H9 (cell line): ENCODE measurements at regions not wholly inside any gene's neighbourhood (a gene's known extent, or its start where the extent isn't known, plus 50 kb on each side); places are given as distances from the start of the nearest gene placed in this dataset.

Experiments
- DNase-seq: peaks from one replicate; pipeline ENCODE4 v3.0.0-alpha.2; 2017
- H2AFZ ChIP-seq: one replicate; pipeline ENCODE4 v1.6.1; 2013; ENCODE audit warnings: mild to moderate bottlenecking, low read length, control low read depth, moderate library complexity
- H2AK5ac ChIP-seq: 2 replicates; pipeline ENCODE4 v1.6.1; 2013; ENCODE audit warnings: low read length, control low read depth, mixed read lengths; ENCODE audit not compliant: insufficient read length
- H2BK120ac ChIP-seq: one replicate; pipeline ENCODE4 v1.6.1; 2013; ENCODE audit warnings: low read depth, mild to moderate bottlenecking, low read length, control low read depth, inconsistent platforms; ENCODE audit not compliant: poor library complexity, severe bottlenecking
- H2BK12ac ChIP-seq: 2 replicates; pipeline ENCODE4 v1.6.1; 2013; ENCODE audit warnings: low read length, control low read depth, mixed read lengths, low read depth; ENCODE audit not compliant: insufficient read length
- H2BK15ac ChIP-seq: 2 replicates; pipeline ENCODE4 v1.6.1; 2013; ENCODE audit warnings: low read depth, low read length, control low read depth
- H2BK20ac ChIP-seq: one replicate; pipeline ENCODE4 v1.6.1; 2013; ENCODE audit warnings: low read depth, mild to moderate bottlenecking, low read length, control low read depth, inconsistent platforms; ENCODE audit not compliant: poor library complexity, severe bottlenecking
- H2BK5ac ChIP-seq: 2 replicates; pipeline ENCODE4 v1.6.1; 2013; ENCODE audit warnings: low read length, control low read depth, mixed read lengths; ENCODE audit not compliant: insufficient read length
- H3K14ac ChIP-seq: 2 replicates; pipeline ENCODE4 v1.6.1; 2013; ENCODE audit warnings: low read length, control low read depth; ENCODE audit not compliant: insufficient read depth
- H3K18ac ChIP-seq: 2 replicates; pipeline ENCODE4 v1.6.1; 2013; ENCODE audit warnings: low read depth, mild to moderate bottlenecking, mixed read lengths, low read length, control low read depth; ENCODE audit not compliant: insufficient read length
- H3K23ac ChIP-seq: 2 replicates; pipeline ENCODE4 v1.6.1; 2013; ENCODE audit warnings: low read length, control low read depth, mixed read lengths, low read depth; ENCODE audit not compliant: insufficient read length
- H3K23me2 ChIP-seq: 2 replicates; pipeline ENCODE4 v1.6.1; 2013; ENCODE audit warnings: low read depth, mild to moderate bottlenecking, mixed read lengths, low read length, control low read depth; ENCODE audit not compliant: insufficient read length, poor library complexity, severe bottlenecking
- H3K27ac ChIP-seq: 2 replicates; pipeline ENCODE4 v1.5.1; 2013; ENCODE audit warnings: low read length, control low read depth, mixed read lengths, low read depth; ENCODE audit not compliant: insufficient read length
- H3K27me3 ChIP-seq: 2 replicates; pipeline ENCODE4 v1.6.1; 2013; ENCODE audit warnings: low read length, control low read depth, inconsistent platforms; ENCODE audit not compliant: insufficient read depth
- H3K4ac ChIP-seq: 2 replicates; pipeline ENCODE4 v1.6.1; 2013; ENCODE audit warnings: low read depth, mild to moderate bottlenecking, control low read depth, inconsistent platforms, low read length, moderate library complexity
- H3K4me1 ChIP-seq: 2 replicates; pipeline ENCODE4 v1.6.1; 2013; ENCODE audit warnings: low read length, control low read depth, inconsistent platforms; ENCODE audit not compliant: insufficient read depth
- H3K4me2 ChIP-seq: 2 replicates; pipeline ENCODE4 v1.6.1; 2013; ENCODE audit warnings: low read length, control low read depth, mixed read lengths; ENCODE audit not compliant: insufficient read length, insufficient read depth
- H3K56ac ChIP-seq: 2 replicates; pipeline ENCODE4 v1.6.1; 2013; ENCODE audit warnings: low read depth, mild to moderate bottlenecking, mixed read lengths, low read length, control low read depth; ENCODE audit not compliant: insufficient read length
- H3K79me1 ChIP-seq: 2 replicates; pipeline ENCODE4 v1.6.1; 2013; ENCODE audit warnings: low read depth, mild to moderate bottlenecking, moderate library complexity, low read length, control low read depth, inconsistent platforms; ENCODE audit not compliant: insufficient read depth, poor library complexity, severe bottlenecking
- H3K79me2 ChIP-seq: 2 replicates; pipeline ENCODE4 v1.6.1; 2013; ENCODE audit warnings: low read length, control low read depth, inconsistent platforms; ENCODE audit not compliant: insufficient read depth
- H3K9ac ChIP-seq: 2 replicates; pipeline ENCODE4 v1.6.1; 2013; ENCODE audit warnings: low read length, control low read depth, mixed read lengths; ENCODE audit not compliant: insufficient read length; ENCODE audit errors: extremely low read depth
- H3K9me3 ChIP-seq: one replicate; pipeline ENCODE4 v1.6.1; 2013; ENCODE audit warnings: low read depth, low read length, inconsistent platforms; ENCODE audit not compliant: control insufficient read depth
- H3T11ph ChIP-seq: one replicate; pipeline ENCODE4 v1.6.1; 2013; ENCODE audit warnings: mild to moderate bottlenecking, low read length, control low read depth, inconsistent platforms
- H4K20me1 ChIP-seq: one replicate; pipeline ENCODE4 v1.6.1; 2013; ENCODE audit not compliant: control insufficient read depth, insufficient read length, insufficient read depth
- H4K5ac ChIP-seq: 2 replicates; pipeline ENCODE4 v1.6.1; 2013; ENCODE audit warnings: low read depth, mild to moderate bottlenecking, mixed read lengths, low read length, control low read depth; ENCODE audit not compliant: insufficient read length
- H4K8ac ChIP-seq: replicated peaks from 2 replicates; pipeline ENCODE4 v1.6.1; 2013; ENCODE audit warnings: low read length, control low read depth, mixed read lengths, low read depth; ENCODE audit not compliant: insufficient read length
- H4K91ac ChIP-seq: 2 replicates; pipeline ENCODE4 v1.6.1; 2013; ENCODE audit warnings: low read depth, mild to moderate bottlenecking, moderate library complexity, mixed read lengths, low read length, control low read depth; ENCODE audit not compliant: insufficient read length
- H3K27ac Mint-ChIP-seq, 3 experiments: 2 replicates in 2 of 3; 3 replicates in 1 of 3; pipeline ENCODE4 v1.8.0; 2020 to 2021; ENCODE audit warnings: mixed read lengths in 3 of 3, mild to moderate bottlenecking in 1 of 3, moderate library complexity in 1 of 3
- H3K27me3 Mint-ChIP-seq: 2 replicates; pipeline ENCODE4 v1.8.0; 2021; ENCODE audit warnings: low read depth, mild to moderate bottlenecking, moderate library complexity, mixed read lengths
- H3K36me3 Mint-ChIP-seq, 3 experiments: 2 replicates in 2 of 3; 3 replicates in 1 of 3; pipeline ENCODE4 v1.8.0; 2020 to 2021; ENCODE audit warnings: low read depth in 3 of 3, mixed read lengths in 3 of 3; ENCODE audit not compliant: insufficient read depth in 1 of 3
- H3K4me1 Mint-ChIP-seq, 2 experiments: 2 replicates each; pipeline ENCODE4 v1.8.0; 2020; ENCODE audit warnings: mixed read lengths in 2 of 2
- H3K4me3 Mint-ChIP-seq, 2 experiments: 2 replicates in 1 of 2; 3 replicates in 1 of 2; pipeline ENCODE4 v1.8.0; 2020 to 2021; ENCODE audit warnings: mild to moderate bottlenecking in 2 of 2, mixed read lengths in 2 of 2, moderate library complexity in 1 of 2
- H3K9me3 Mint-ChIP-seq, 2 experiments: 2 replicates in 1 of 2; 3 replicates in 1 of 2; pipeline ENCODE4 v1.8.0; 2020; ENCODE audit warnings: mild to moderate bottlenecking in 2 of 2, mixed read lengths in 2 of 2, moderate library complexity in 1 of 2
- CTCF ChIP-seq: fragments of 200-600 bp; sonication (generic); conservative IDR thresholded peaks from 3 replicates; pipeline ENCODE4 v1.8.0; 2021; ENCODE audit warnings: antibody characterized with exemption, mild to moderate bottlenecking
- WGBS: extraction: QIAGEN DNeasy Blood & Tissue Kit; methylation state at CpG from one replicate; pipeline ENCODE4 v1.1.7; 2013; ENCODE audit warnings: missing lambda C conversion rate, low lambda C conversion rate, mixed read lengths; ENCODE audit not compliant: insufficient read length; ENCODE audit errors: extremely low coverage; 5-methylcytosine and 5-hydroxymethylcytosine counted together

- Histone ChIP-seq H3K23me2 (no peaks in the 10 kb centered on the region), H2BK20ac (no peak overlapping the region), H3K4me2 (no peak overlapping the region), H4K91ac (no peak overlapping the region), H3K56ac (no peak overlapping the region), H4K8ac (no peak overlapping the region), H3K4ac (no peak overlapping the region), H3K14ac (no peak overlapping the region), H3K27me3 (no peaks in the 10 kb centered on the region), H3K79me1 (no peaks in the 10 kb centered on the region), H3K23ac (no peak overlapping the region), H3K9ac (no peak overlapping the region), H4K20me1 (no peaks in the 10 kb centered on the region), H3K18ac (no peak overlapping the region), H2BK120ac (no peak overlapping the region), H2BK12ac (no peak overlapping the region), H3K27ac (no peak overlapping the region), H2BK15ac (no peak overlapping the region), H2AFZ (no peak overlapping the region), H2BK5ac (no peak overlapping the region), H4K5ac (no peak overlapping the region), H3K4me1 (no peaks in the 10 kb centered on the region), H2AK5ac (no peak overlapping the region), H3T11ph (no peak overlapping the region), H3K79me2 (no peaks in the 10 kb centered on the region), H3K9me3 (no peaks in the 10 kb centered on the region)
- no CpG with 5 or more reads among the region's 14 CpGs for WGBS
- Mint-ChIP-seq H3K36me3 (no peaks in the 10 kb centered on the region), H3K4me3 (no peak overlapping the region), H3K27ac (peak overlapping the region in 1 of 3 experiments; percentile 70; a peak in 1 of 7 replicates), H3K27me3 (peaks cover 19% of the 10 kb centered on the region), H3K9me3 (peaks cover 3 to 4% of the 10 kb centered on the region in 2 experiments; a peak in 3 of 5 replicates), H3K4me1 (no peaks in the 10 kb centered on the region)
- no peak for TF ChIP-seq CTCF
- DNase-seq = no peak
Measured at GRCh38 chr14:101044741-101045140, 141.2 kb upstream of the RTL1 start.
